Keratinocyte (primary cell): ENCODE measurements at regions not wholly inside any gene's neighbourhood (a gene's known extent, or its start where the extent isn't known, plus 50 kb on each side); places are given as distances from the start of the nearest gene placed in this dataset.

Experiments used
- DNase-seq: peaks from one replicate; pipeline ENCODE4 v3.0.0-alpha.2; 2011; ENCODE audit warnings: low read depth, missing footprints, low spot score
- FAIRE-seq: peaks from 2 replicates; lab custom pipeline; 2011; peaks lifted over from hg19 to GRCh38; lab: Jason Lieb, UNC
- H2AFZ ChIP-seq: 2 replicates; pipeline ENCODE4 v1.6.0; 2012; ENCODE audit warnings: low read length, control low read depth, inconsistent platforms; ENCODE audit not compliant: control insufficient read depth
- H3K27ac ChIP-seq: 2 replicates; pipeline ENCODE4 v1.5.1; 2011; ENCODE audit warnings: low read length; ENCODE audit not compliant: control insufficient read depth, insufficient read depth
- H3K27me3 ChIP-seq: 3 replicates; pipeline ENCODE4 v1.6.0; 2011; ENCODE audit warnings: low read length; ENCODE audit not compliant: control insufficient read depth, insufficient read depth; ENCODE audit errors: extremely low read depth
- H3K36me3 ChIP-seq, 2 experiments: 2 replicates in 1 of 2; 3 replicates in 1 of 2; pipeline ENCODE4 v1.5.1; 2011; ENCODE audit warnings: low read length in 2 of 2, mild to moderate bottlenecking in 1 of 2; ENCODE audit not compliant: control insufficient read depth in 2 of 2, insufficient read depth in 2 of 2; ENCODE audit errors: extremely low read depth in 1 of 2
- H3K4me1 ChIP-seq: 3 replicates; pipeline ENCODE4 v1.5.1; 2011; ENCODE audit warnings: low read length; ENCODE audit not compliant: control insufficient read depth, insufficient read depth; ENCODE audit errors: extremely low read depth
- H3K4me2 ChIP-seq: 3 replicates; pipeline ENCODE4 v1.6.0; 2011; ENCODE audit warnings: low read depth, low read length; ENCODE audit not compliant: control insufficient read depth, insufficient read depth; ENCODE audit errors: extremely low read depth
- H3K4me3 ChIP-seq, 3 experiments: fragments of 200-600 bp in 1 of 3; sonication (generic) in 1 of 3; 2 replicates in 2 of 3; 3 replicates in 1 of 3; pipeline ENCODE4 v1.5.1; 2011 to 2016; ENCODE audit warnings: low read length in 3 of 3, mild to moderate bottlenecking in 3 of 3, control low read depth in 2 of 3, inconsistent platforms in 1 of 3, low read depth in 1 of 3, mixed read lengths in 1 of 3, mixed run types in 1 of 3, moderate library complexity in 1 of 3; ENCODE audit not compliant: control insufficient read depth in 2 of 3, insufficient read depth in 2 of 3; ENCODE audit errors: extremely low read depth in 1 of 3
- H3K79me2 ChIP-seq: 2 replicates; pipeline ENCODE4 v1.6.0; 2012; ENCODE audit warnings: low read length; ENCODE audit not compliant: control insufficient read depth, insufficient read depth
- H3K9ac ChIP-seq: 3 replicates; pipeline ENCODE4 v1.6.0; 2011; ENCODE audit warnings: low read length; ENCODE audit not compliant: control insufficient read depth, insufficient read depth; ENCODE audit errors: extremely low read depth
- H3K9me1 ChIP-seq: 3 replicates; pipeline ENCODE4 v1.6.0; 2011; ENCODE audit warnings: low read length; ENCODE audit not compliant: control insufficient read depth, insufficient read depth; ENCODE audit errors: extremely low read depth
- H3K9me3 ChIP-seq: 2 replicates; pipeline ENCODE4 v1.5.1; 2012; ENCODE audit warnings: low read depth, low read length; ENCODE audit not compliant: control insufficient read depth
- H4K20me1 ChIP-seq: 3 replicates; pipeline ENCODE4 v1.6.0; 2011; ENCODE audit warnings: low read length; ENCODE audit not compliant: control insufficient read depth, insufficient read depth; ENCODE audit errors: extremely low read depth
- EZH2 ChIP-seq: IDR thresholded peaks from one replicate; pipeline ENCODE4 v1.6.1; 2012; ENCODE audit warnings: inconsistent platforms, mild to moderate bottlenecking, low read length, moderate library complexity
- dilution Hi-C: fragments of 300-500 bp; cut with MboI; formaldehyde crosslinking; loops from one replicate; pipeline ENCODE4 v1.7.0; 2020; ENCODE audit warnings: low sequenced_read_pairs; ENCODE audit not compliant: extremely low pct_ligation_motif_present
- TF ChIP-seq, protein P1 (sequence below), 3 experiments: IDR thresholded peaks in 1 of 3; conservative IDR thresholded peaks in 1 of 3; optimal IDR thresholded peaks in 1 of 3; 2 replicates in 2 of 3; 3 replicates in 1 of 3; pipeline versions ENCODE3 to v1.5.1; 2011; ENCODE audit warnings: low read length in 3 of 3, mild to moderate bottlenecking in 3 of 3, moderate library complexity in 2 of 3, control low read depth in 1 of 3, inconsistent platforms in 1 of 3; ENCODE audit not compliant: insufficient read depth in 2 of 3; ENCODE audit errors: extremely low read depth in 1 of 3

- Histone ChIP-seq H3K79me2 (no peaks in the 10 kb centered on the region), H3K27me3 (no peaks in the 10 kb centered on the region), H4K20me1 (no peaks in the 10 kb centered on the region), H2AFZ (no peak overlapping the region), H3K9me3 (no peaks in the 10 kb centered on the region), H3K36me3 (no peaks in the 10 kb centered on the region), H3K9me1 (no peaks in the 10 kb centered on the region), H3K27ac (no peak overlapping the region), H3K4me1 (no peaks in the 10 kb centered on the region), H3K4me3 (no peak overlapping the region), H3K4me2 (no peak overlapping the region), H3K9ac (no peak overlapping the region)
- dilution Hi-C loops = no loop called here
- TF ChIP-seq, protein P1, sequence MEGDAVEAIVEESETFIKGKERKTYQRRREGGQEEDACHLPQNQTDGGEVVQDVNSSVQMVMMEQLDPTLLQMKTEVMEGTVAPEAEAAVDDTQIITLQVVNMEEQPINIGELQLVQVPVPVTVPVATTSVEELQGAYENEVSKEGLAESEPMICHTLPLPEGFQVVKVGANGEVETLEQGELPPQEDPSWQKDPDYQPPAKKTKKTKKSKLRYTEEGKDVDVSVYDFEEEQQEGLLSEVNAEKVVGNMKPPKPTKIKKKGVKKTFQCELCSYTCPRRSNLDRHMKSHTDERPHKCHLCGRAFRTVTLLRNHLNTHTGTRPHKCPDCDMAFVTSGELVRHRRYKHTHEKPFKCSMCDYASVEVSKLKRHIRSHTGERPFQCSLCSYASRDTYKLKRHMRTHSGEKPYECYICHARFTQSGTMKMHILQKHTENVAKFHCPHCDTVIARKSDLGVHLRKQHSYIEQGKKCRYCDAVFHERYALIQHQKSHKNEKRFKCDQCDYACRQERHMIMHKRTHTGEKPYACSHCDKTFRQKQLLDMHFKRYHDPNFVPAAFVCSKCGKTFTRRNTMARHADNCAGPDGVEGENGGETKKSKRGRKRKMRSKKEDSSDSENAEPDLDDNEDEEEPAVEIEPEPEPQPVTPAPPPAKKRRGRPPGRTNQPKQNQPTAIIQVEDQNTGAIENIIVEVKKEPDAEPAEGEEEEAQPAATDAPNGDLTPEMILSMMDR (optimal IDR thresholded peaks at IDR 0.05 in 1 of 3, IDR thresholded peaks at IDR 0.05 in 1 of 3, conservative IDR thresholded peaks at IDR 0.05 in 1 of 3; ENCODE audit: extremely low read depth in 1 of 3, insufficient read depth in 2 of 3, low read length in 3 of 3) = no peak
- no peak for TF ChIP-seq EZH2
- DNase-seq = no peak
- FAIRE-seq = no peak
Measured at GRCh38 chr14:29321646-29322045, 555.1 kb downstream of the FOXG1 start.

- Histone ChIP-seq H3K9me3 (no peaks in the 10 kb centered on the region), H3K27me3 (no peaks in the 10 kb centered on the region), H3K9me1 (no peaks in the 10 kb centered on the region), H3K4me1 (no peaks in the 10 kb centered on the region), H3K79me2 (no peaks in the 10 kb centered on the region), H4K20me1 (no peaks in the 10 kb centered on the region), H3K9ac (no peak overlapping the region), H3K36me3 (no peaks in the 10 kb centered on the region), H2AFZ (no peak overlapping the region), H3K4me2 (no peak overlapping the region), H3K27ac (no peak overlapping the region), H3K4me3 (no peak overlapping the region)
- TF ChIP-seq, protein P1 (optimal IDR thresholded peaks at IDR 0.05 in 1 of 3, IDR thresholded peaks at IDR 0.05 in 1 of 3, conservative IDR thresholded peaks at IDR 0.05 in 1 of 3; ENCODE audit: extremely low read depth in 1 of 3, insufficient read depth in 2 of 3, low read length in 3 of 3) = no peak
- no peak for DNase-seq
- dilution Hi-C loops = no loop called here
- FAIRE-seq = no peak
Measured at GRCh38 chr14:29339494-29340172, 573.0 kb downstream of the FOXG1 start.
